HL-60 (cell line): ENCODE measurements at regions not wholly inside any gene's neighbourhood (a gene's known extent, or its start where the extent isn't known, plus 50 kb on each side); places are given as distances from the start of the nearest gene placed in this dataset.
A peak's percentile ranks its signal among the peaks of the same experiment; 100 is the strongest.

Experiments
- DNase-seq, 2 experiments: peaks; one replicate each; pipeline ENCODE4 v3.0.0-alpha.2; 2010 to 2020; ENCODE audit warnings: low read depth in 1 of 2, low spot score in 1 of 2
- H3K27ac ChIP-seq: fragments of 250-450 bp; sonication (Bioruptor Pico); replicated peaks from 2 replicates; pipeline ENCODE4 v1.5.1; 2020; ENCODE audit warnings: mild to moderate bottlenecking, moderate library complexity
- H3K27me3 ChIP-seq: fragments of 250-450 bp; sonication (Bioruptor Pico); 2 replicates; pipeline ENCODE4 v1.5.1; 2021; ENCODE audit warnings: mild to moderate bottlenecking, moderate library complexity; ENCODE audit not compliant: insufficient read depth, poor library complexity, severe bottlenecking
- H3K4me3 ChIP-seq: replicated peaks from 2 replicates; pipeline ENCODE4 v1.5.1; 2011; ENCODE audit warnings: mild to moderate bottlenecking, control low read depth, low read length; ENCODE audit not compliant: insufficient read depth
- CTCF ChIP-seq: IDR thresholded peaks from one replicate; pipeline ENCODE4 v1.5.1; 2011; ENCODE audit warnings: low read length, control low read depth, inconsistent platforms; ENCODE audit not compliant: insufficient read depth
- GABPA ChIP-seq: IDR thresholded peaks from 2 replicates; pipeline ENCODE4 v1.6.1; 2012; ENCODE audit warnings: low read depth
- POLR2AphosphoS5 ChIP-seq: IDR thresholded peaks from 2 replicates; pipeline ENCODE4 v1.6.1; 2012; ENCODE audit warnings: low read depth
- REST ChIP-seq: IDR thresholded peaks from 2 replicates; pipeline ENCODE4 v1.6.1; 2012; ENCODE audit warnings: low read depth; ENCODE audit not compliant: insufficient replicate concordance
- SPI1 ChIP-seq: IDR thresholded peaks from 2 replicates; pipeline ENCODE4 v1.6.1; 2012; ENCODE audit warnings: low read depth, mild to moderate bottlenecking, borderline replicate concordance

GRCh38 chr3:71987828-71988227, 202.9 kb upstream of the PROK2 start:
- no peak overlapping the region for H3K4me3 ChIP-seq
- DNase-seq: peak in 1 of 2 experiments; percentile 85
- H3K27me3 ChIP-seq: no peaks in the 10 kb centered on the region
- TF ChIP-seq CTCF: no peak
- TF ChIP-seq POLR2AphosphoS5: peak; percentile 95
- TF ChIP-seq GABPA: no peak
- H3K27ac ChIP-seq: no peak overlapping the region; the same call in 1 of the 2 replicates

- TF ChIP-seq CTCF (no peak), SPI1 (no peak), REST (no peak), POLR2AphosphoS5 (no peak), GABPA (no peak)
- no peak for DNase-seq
- H3K27me3 ChIP-seq: no peaks in the 10 kb centered on the region
- no peak overlapping the region for H3K4me3 ChIP-seq
- H3K27ac ChIP-seq: no peak overlapping the region; the same call in 1 of the 2 replicates
Observed at GRCh38 chr3:71987089-71987735, 202.3 kb upstream of the PROK2 start.

- no peak for DNase-seq
- TF ChIP-seq CTCF (no peak), SPI1 (no peak), GABPA (no peak), REST (no peak), POLR2AphosphoS5 (no peak)
- Histone ChIP-seq H3K27me3 (no peaks in the 10 kb centered on the region), H3K4me3 (no peak overlapping the region), H3K27ac (no peak overlapping the region)
Observed at GRCh38 chr3:71986606-71987005, 201.7 kb upstream of the PROK2 start.
